Hematopoietic multipotent progenitor cell (in vitro differentiated cells): ENCODE measurements at regions not wholly inside any gene's neighbourhood (a gene's known extent, or its start where the extent isn't known, plus 50 kb on each side); places are given as distances from the start of the nearest gene placed in this dataset.
A peak's percentile ranks its signal among the peaks of the same experiment; 100 is the strongest.
"Not testable (repeated sequence)": the region's sequence is repeated elsewhere in the genome, so short reads cannot be mapped to it uniquely, and the experiment has no call there.

Experiments
- DNase-seq, 3 donors: peaks; one replicate each; pipeline ENCODE4 v3.0.0-alpha.2; 2011 to 2015; ENCODE audit warnings: low read depth in 2 of 3, low spot score in 2 of 3

DNA sequence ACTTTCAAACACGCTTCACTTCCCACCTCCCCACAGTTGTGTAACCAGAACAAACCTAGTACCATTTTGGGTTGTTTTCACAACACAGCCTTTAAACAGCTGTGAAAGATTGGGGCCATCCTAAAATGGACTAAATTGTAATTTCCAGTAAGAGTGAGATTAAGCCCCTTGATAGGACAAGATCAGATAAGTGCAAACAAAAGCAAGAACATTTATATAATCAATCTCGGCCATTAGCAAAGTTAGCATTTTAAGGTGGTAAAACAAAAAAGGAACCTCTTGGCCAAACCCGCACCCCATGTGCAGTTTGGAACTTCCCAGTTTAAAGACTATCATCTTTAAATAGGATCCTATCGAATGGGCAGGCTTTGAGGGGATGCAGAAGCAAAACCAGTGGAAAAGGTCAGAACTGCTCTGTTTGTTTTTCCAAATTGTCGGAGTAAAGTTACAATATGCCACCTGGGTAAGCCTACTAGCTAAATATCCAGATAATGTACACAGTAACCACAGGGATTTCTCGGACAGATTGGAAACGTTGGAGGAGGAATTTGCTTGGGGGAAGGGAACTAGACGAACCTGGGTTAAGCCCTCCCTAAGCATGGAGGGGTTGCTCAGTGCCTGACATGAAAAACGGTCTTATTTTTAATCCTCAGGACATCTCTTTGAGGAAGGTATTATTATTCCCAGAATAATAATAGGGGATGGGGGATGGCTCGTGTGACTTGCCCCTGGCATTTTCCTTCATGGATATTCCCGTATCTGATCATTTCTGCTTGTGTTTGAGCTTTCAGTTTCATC lies 159.8 kb upstream of the SALL4 start:
- DNase-seq: no peak

DNA sequence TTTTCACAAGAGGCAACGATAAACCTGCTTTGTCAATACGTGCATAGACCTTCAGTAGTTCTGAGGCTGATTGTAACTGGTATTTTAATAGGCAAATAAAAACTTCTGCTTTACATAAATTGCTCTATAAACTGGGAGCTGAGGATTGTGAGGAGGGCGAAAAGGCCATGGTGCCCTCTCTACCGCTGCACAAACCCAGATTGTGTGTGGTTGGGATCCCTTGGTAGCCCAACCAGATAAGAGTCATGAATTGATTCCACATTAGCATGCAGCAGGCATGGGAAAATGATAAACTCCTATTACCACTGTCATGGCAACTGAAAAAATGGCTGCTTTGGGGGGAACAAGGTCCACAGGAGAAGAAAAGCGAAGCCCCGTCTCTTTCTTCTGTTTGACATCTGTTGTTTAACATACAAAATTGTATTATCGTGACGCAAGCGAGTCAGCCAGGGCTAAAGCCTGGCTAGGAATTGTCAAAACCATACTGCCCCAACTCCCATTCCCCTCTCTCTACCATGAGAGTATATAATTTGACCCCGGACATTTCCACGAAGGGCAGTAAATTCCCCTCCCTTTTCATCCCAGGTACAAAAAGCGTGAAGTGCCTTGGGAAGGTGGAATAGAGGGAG lies 157.8 kb upstream of the SALL4 start:
- DNase-seq: no peak

DNA sequence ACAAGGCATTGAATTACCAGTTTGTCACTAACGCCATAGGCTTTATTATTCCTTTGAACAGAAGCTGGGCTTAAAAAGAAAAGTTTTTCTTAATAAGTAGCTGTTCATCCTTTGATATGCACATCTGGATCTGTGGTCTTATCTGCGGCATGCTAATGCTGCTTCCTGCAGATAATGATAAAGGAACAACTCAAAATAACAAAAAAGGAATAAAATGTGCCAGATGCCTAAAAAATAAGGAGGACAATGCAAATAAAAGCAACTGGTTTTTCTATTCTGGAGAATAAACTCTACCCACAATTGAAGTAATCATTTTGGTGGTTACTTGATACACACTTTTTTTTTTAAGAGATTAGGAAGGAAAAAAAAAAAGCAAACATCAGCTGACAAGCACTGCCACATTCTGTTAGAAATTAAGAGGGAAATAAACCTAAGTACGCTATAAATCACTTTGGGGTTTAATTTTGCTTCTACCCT lies 156.8 kb upstream of the SALL4 start:
- DNase-seq: peak in 2 of 3 donors; percentile 75 to 92

DNA sequence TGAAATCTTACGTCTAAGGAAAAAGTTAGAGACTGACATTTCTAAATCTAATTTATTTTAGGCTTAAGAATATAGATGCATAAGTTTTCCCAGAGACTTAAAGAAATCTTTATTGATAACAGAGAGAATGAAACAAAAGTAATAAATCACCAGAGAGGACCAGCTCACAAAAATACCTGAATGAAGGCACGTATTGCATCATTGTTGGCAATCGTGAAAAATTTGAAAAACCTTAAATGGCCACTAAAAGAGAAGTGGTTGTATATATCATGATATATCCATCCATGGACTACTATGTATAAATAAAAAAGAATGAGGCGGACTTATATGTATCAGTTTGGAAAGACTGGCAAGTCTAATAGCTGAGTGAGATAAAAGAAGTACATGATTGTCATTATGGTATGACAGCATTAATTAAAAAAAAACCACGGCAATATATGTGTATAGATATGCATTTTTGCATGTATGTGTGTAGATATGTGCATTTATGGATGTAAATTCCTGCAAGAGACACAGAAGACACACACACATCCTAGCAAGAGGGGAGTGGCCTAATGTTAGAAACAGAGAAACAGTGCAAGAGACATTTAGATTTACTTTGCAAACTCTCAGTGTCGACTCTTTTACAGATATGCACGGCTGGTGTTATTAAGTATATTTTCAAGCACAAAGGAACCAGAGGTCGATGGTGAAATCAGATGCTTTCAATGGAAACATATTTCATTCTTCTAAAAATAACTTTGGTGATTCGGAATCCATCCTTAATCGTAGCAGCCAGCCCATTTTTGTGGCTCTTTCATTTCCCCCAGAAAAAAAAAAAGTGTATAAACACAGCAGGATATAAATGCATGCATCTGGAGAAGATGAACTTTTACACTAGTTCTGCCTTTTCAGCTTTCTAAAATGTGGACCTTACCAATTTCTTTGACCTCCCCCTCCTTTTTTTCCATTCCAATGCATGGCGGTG lies 156.1 kb upstream of the SALL4 start:
- no peak for DNase-seq

DNA sequence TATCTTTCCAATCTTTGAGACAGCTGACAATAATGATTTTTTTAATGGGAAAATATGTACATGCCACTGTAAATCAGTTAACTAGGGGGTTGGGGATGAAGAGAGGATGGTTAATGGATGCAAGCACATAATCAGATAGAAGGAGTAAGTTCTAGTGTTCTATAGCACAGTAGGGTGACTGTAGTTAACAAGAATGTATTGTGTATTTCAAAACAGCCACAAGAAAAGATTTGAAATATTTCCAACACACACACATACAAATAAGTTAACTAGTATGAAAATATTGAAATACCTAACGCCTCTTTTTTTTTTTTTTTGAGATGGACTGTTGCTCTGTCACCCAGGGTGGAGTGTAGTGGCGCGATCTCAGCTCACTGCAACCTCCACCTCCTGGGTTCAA lies 153.4 kb upstream of the SALL4 start:
- DNase-seq: no peak

DNA sequence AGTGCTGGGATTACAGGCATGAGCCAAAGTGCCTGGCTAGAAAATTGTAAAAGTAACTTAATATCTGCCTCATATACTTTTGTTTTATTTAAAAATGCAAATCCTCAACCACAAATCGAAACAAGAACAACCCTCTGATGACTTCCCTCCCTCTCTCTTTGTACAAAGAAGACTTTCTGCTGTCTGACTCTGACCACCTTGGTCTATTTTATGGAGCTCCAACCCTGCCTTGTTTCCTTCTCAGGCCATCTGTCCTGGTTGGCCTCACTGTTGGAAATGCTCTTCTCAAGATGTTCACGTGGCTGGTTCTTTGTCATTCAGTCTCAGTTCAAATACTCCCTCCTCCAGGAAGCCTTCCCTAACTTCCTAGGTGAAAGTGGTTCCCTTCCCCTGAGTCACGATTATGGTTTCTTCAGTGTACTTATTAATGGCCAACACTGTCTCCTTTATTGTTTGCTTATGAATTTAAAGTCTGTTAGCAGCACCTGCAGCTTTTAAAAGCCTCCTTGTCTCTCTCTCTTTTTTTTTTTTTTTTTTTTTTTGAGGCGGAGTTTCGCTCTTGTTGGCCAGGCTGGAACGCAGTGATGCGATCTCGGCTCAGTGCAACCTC lies 151.5 kb upstream of the SALL4 start:
- no peak for DNase-seq

DNA sequence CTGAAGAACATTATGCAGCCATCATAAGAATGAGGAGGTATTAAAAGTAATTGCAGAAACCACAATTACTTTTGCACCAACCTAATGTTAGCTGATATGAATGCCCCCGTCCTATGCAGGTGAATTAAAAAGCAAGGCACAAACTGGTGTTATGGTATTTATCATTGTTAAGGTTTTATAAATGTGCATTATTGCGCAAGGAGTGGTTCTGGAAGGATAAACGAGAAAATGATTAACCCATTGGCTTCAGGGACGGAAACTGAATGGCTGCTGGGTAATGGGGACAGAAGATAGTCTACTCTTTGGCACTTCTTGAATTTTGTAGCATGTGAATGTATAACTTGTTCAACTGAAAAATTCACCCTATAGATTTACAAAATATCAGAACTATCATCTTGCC lies 148.6 kb upstream of the SALL4 start:
- no peak for DNase-seq

DNA sequence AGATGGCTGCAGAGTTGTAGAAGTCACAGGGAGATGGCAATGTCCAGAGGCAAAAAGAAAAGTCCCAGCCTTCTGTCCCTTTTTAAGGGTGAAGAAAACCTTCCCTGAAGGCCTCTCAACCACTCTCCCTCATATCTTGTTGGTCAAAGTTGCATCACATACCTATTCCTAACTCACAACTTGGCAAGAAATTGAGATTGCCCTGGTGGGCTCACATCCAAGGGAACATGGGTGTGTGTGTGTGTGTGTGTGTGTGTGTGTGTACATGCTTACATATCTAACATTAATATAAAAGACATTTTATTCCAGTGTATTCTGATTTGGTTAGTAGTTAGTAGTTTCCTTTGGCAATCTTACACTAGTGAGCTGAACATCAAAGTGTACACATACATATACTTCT lies 144.3 kb upstream of the SALL4 start:
- no peak for DNase-seq

DNA sequence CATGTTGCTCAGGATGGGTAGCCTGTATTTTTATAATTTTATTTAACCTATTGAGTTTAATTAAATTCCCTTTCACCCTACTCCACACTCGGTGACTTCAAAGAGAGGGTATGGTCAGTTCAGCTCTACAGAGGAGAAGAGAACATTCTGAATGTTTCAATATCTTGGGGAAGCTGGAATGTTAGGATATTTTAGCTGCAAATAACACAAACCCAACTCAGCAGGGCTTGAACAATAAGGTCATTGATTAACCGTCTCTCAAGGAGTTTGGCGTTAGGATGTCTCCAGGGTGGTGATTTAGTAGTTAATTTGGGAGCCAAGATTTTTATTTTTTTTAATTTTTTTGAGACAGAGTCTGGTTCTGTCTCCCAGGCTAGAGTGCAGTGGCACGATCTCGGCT lies 143.6 kb upstream of the SALL4 start:
- no peak for DNase-seq

DNA sequence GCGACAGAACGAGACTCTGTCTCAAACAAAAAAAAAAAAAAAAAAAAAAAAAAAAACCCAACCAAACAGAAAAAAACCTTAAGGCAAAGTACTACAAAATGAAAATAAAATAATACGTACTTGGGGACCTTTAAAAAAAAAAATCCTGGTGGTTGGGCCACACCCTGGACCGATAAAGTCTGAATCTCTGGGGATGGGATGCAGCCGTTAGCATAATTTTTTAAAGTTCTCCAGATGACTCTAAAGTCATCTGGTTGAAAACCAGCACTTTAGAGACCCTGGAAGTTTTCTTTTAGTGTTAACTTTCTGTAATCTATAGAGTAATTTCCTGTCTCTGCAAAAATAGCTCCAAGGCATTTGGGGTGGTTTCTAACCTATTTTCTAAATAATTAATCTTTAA lies 142.9 kb upstream of the SALL4 start:
- DNase-seq: no peak

DNA sequence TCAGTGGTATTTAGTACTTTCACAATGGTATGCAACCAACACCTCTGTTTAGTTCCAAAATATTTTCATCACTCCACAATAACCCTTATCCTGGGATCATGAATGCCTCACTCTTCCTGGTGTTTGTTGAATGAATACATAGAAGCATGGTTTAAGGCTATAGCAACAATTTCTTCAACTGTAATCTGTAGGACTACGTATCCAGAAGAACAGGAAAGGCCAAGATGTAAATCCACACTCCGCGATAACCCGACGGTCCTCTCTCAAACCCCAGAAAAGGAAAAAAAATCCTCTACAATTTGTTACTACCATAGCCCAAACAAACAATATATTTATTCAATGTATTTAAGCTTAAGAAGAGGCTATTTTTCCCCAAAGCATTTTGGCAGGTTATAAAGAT lies 141.4 kb upstream of the SALL4 start:
- DNase-seq: no peak

DNA sequence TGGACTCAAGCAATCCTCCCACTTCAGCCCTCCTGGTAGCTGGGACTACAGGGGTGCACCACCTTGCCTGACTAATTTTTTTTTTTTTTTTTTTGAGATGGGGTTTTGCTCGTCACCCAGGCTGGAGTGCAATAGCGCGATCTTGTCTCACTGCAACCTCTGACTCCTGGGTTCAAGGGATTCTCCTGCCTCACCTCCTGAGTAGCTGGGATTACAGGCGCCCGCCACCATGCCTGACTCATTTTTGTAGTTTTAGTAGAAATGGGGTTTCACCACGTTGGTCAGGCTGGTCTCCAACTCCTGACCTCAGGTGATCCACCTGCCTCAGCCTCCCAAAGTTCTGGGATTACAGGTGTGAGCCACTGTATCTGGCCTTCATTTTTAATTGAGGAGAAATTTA lies 141.0 kb upstream of the SALL4 start:
- DNase-seq: not testable (repeated sequence)

DNA sequence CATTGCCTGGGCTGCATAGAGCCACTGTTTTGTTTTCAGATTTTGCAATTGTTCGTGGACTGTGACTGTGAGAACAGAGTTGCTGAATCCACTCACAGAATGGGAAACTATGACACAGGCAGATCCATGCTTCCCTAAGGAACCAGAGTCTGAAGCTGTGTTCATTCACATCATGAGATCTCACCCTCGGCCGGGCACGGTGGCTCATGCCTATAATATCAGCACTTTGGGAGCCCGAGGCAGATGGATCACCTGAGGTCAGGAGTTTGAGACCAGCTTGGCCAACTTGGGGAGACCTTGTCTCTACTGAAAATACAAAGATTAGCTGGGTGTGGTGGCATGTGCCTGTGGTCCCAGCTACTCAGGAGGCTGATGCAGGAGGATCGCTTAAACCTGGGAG lies 139.2 kb upstream of the SALL4 start:
- no peak for DNase-seq

DNA sequence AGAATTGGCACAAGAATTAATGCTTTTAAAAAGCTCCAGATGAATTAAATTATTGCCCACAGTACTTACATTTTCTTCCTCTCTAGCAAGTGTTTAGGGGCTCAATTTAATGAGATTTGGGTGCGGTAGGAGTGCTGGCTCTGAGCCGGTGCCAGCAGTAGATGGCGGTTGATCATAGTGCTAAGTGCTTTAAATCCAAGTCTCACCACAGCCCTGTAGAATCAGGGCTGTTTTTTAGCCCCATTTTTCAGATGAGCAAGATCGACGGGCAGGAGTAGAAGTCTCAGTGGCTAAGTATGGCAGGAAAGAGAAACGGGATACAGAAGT lies 136.9 kb upstream of the SALL4 start:
- no peak for DNase-seq

DNA sequence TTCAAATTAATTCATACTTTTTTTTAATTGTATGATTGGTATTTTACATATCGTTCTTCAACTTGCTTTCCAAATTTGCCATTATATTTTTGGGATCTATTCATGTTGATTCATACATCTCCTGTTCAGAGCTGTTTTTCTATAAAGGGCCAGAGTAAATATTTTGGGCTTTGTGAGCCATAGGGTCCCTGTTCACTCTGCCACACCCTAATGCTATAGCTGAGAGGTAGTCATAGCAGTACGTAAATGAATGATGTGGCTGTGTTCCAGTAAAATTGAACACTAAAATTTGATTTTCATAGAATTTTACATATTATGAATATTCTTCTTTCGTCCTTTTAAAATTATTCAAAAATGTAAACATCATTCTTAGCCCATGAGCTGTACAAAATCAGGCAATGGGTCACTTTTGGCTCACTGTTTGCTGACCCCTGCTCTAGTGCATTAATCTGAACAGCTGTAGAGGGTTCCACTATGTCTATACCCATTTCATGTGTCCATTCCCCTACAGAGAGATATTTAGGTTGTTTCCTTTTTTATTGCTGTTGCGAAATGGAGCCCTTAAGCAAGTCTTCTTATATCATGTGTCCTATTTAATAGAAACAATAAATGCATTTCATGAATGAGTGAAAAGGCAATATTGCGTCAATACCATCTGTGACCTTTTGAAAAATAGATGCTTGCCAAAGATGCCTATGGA lies 136.4 kb upstream of the SALL4 start:
- DNase-seq: no peak

DNA sequence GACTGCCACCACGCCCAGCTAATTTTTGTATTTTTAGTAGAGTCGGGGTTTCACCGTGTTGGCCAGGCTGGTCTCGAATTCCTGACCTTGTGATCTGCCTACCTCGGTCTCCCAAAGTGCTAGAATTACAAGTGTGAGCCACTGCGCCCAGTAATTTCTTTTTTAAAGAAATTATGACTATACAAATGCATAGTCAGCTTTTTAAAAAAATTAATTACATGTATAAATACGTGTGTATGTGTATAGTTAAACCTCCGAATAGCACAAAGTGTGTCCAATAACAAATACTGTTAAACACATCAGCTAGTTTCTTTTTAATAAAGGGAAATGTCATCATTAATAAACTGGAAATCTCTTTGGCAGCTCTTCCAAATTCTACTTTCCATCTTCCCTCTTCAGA lies 135.5 kb upstream of the SALL4 start:
- no peak for DNase-seq

DNA sequence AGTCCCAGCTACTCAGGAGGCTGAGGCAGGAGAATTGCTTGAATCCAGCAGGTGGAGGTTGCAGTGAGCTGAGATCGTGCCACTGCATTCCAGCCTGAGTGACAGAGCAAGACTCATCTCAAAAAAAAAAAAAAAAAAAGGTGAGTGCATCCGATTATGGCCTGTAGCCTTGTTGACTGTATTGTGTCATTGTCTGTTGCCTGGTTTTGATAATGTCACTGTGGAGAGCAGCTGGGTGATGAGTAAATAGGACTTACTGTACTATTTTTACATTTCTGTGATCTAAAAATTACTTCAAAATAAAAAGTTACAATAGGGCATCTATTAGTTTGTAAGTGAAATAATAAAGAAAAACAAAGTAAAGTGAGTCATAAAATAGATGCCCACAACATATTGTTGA lies 134.1 kb upstream of the SALL4 start:
- no peak for DNase-seq

DNA sequence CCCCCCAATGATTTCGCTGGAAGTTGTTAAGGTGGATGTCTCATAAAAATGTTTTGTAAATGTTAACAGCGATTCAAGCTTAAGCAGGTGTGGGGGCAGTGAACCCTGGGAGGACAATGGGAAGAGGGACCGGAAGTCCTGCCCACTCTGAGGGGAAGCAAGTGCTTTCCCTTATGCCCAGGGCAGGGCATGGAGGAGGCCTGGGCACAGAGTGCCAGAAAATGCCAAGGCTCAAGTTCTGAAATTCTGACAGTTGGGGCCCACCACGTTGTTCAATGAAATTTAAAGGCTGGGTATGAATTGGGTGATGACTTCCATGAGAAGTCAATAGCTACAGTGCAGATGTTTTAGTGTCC lies 132.7 kb upstream of the SALL4 start:
- DNase-seq: no peak

DNA sequence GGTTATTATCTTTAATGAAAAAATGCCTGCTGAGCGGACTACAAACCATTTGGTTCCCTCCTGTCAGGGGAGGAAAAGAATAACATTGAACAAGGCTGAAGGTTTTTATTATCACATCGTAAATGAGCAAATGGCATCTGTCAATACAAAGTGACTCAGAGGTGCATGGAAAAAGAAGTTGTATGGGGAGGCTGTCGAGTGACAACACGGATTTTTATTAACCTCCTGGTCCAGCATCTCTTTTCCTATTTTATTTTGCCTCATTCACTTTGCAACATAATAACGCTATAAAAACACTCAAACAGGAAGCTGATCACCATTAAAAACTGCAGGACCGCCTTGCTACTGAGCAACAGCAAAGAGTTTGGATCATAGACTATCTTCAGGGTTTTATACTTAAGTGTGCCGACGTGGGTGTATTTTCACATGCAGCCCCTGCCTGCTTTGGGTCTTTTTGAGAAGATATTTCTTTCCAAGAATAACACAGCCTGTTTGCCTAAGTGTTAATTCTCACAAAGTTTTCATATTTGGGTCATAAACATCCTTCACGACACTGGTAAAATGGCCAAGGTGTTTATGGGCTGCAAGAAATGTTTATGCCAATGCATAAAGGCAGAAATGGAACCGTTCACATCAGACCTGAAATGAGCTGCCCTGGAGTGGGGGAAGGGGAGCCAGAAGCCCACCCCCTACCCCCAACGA lies 132.1 kb upstream of the SALL4 start:
- no peak for DNase-seq

DNA sequence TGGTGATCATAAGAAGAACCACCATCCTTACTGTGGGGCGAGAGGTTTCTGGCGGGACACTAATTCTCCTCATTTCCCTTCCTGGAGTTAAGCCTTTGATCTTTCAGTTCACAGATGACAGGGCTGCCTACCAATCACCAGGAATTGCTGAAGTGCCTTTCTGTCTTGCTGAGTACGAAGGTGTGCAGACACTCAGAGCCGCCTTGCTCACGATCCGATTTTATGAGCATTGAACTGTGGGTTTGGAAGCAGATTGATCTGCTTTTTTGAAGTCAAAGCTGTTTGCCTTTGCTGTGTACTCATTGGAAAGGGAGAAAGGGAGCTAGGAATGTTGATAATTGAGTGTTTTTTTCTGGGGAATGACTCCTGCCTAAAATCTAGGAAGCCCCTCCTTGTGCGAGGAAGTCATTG lies 129.1 kb upstream of the SALL4 start:
- no peak for DNase-seq
